ENCODE measurements at regions not wholly inside any gene's neighbourhood (a gene's known extent, or its start where the extent isn't known, plus 50 kb on each side); places are given as distances from the start of the nearest gene placed in this dataset.

- TF ChIP-seq ZNF577 (CRISPR knock-in tag; IDR thresholded peaks at IDR 0.05; ENCODE audit: borderline replicate concordance, low read depth), result no peak
- no peak for TF ChIP-seq MLLT10 (CRISPR knock-in tag; IDR thresholded peaks at IDR 0.05)
These were observed 270.4 kb upstream of the EEF2KMT start for GRCh38 chr16:5367951-5368350.

Data from HepG2 (cell line).